ENCODE measurements at regions not wholly inside any gene's neighbourhood (a gene's known extent, or its start where the extent isn't known, plus 50 kb on each side); places are given as distances from the start of the nearest gene placed in this dataset.
"Not testable (repeated sequence)": the region's sequence is repeated elsewhere in the genome, so short reads cannot be mapped to it uniquely, and the experiment has no call there.

- H3K9me3 Mint-ChIP-seq; H3K4me3 Mint-ChIP-seq; H3K36me3 Mint-ChIP-seq; H3K27ac Mint-ChIP-seq; DNase-seq (ENCODE audit: low spot score in 2 of 2); H3K4me1 Mint-ChIP-seq: not testable (repeated sequence)
- ATAC-seq: peak; percentile 48
Measured at GRCh38 chr15:70364023-70364422, 266.3 kb upstream of the TLE3 start.

DNA sequence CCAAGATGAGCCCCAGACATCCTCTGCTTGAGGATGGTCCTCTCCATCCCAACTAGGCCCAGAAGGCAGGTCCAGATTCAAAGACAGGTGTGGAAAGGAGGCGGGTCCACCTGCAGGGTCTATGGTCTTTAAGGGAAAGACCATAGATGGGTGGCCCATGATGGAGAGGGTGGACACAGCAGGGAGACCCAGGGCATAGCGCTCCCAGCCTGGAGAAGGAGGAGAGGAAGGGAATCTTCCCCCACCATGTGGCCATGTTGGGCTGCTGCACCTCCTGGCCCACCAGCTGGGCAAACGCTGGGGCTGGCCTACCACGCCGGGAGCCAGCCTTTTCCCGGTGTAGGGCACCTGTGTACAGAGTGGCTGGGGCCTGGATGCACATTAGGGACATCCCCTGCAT is 265.2 kb upstream of the TLE3 start:
- ATAC-seq: no peak
- Mint-ChIP-seq H3K9me3 (no peaks in the 10 kb centered on the region), H3K27ac (no peak overlapping the region), H3K36me3 (no peaks in the 10 kb centered on the region), H3K4me1 (peaks cover 8% of the 10 kb centered on the region), H3K4me3 (no peak overlapping the region)
- DNase-seq (ENCODE audit: low spot score in 2 of 2): no peak

- Mint-ChIP-seq H3K4me3 (no peak overlapping the region), H3K27ac (no peak overlapping the region), H3K9me3 (no peaks in the 10 kb centered on the region), H3K4me1 (peaks cover 8% of the 10 kb centered on the region), H3K36me3 (no peaks in the 10 kb centered on the region)
- ATAC-seq (no peak), DNase-seq (ENCODE audit: low spot score in 2 of 2) (no peak)
Measured at GRCh38 chr15:70362350-70362749, 264.6 kb upstream of the TLE3 start.

DNA sequence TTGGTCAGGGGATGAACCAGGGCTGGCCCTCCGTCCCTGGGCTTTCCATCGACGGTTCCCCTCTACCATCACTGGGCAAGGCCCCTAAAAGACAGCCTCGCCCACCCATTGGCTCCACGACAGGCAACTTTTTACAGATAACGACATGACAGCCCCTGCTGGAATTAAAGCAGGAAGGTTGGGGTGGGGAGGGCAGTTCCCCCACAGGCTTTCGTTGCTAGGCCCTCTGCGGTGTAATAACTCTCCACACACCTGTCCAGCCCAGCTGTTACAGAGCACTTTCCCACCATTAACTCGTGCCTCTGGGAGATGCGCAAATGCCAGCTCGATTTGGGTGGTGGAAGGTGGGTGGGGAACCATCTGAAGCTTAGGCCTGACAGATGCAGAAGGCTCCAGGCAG is 264.2 kb upstream of the TLE3 start:
- DNase-seq (ENCODE audit: low spot score in 2 of 2): no peak
- no peaks in the 10 kb centered on the region for H3K9me3 Mint-ChIP-seq
- no peak overlapping the region for H3K4me3 Mint-ChIP-seq
- H3K27ac Mint-ChIP-seq: no peak overlapping the region
- ATAC-seq: no peak
- H3K4me1 Mint-ChIP-seq: peaks cover 8% of the 10 kb centered on the region
- no peaks in the 10 kb centered on the region for H3K36me3 Mint-ChIP-seq

DNA sequence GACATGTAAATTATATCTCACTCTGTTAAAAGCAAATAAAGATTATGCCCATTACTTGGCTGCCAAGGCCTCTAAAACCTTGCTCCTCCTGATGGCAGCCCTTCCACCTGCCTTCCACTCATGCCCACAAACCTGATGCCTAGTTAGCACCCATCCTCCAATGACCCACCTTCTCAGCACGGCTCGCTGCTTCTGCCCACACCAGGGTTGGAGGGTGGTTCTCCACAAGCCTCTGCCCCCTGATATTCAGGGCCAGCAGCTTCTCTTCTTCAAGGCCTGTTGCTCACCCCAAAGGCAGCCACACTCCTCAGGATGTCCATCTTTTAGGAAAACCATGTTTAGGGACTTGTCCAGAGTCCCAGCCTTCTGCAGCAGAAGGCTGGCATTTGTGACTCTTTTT is 263.4 kb upstream of the TLE3 start:
- DNase-seq (ENCODE audit: low spot score in 2 of 2): no peak
- ATAC-seq: no peak
- Mint-ChIP-seq H3K4me1 (peaks cover 8% of the 10 kb centered on the region), H3K9me3 (no peaks in the 10 kb centered on the region), H3K36me3 (no peaks in the 10 kb centered on the region), H3K27ac (peak overlapping the region; percentile 35), H3K4me3 (no peak overlapping the region)

DNA sequence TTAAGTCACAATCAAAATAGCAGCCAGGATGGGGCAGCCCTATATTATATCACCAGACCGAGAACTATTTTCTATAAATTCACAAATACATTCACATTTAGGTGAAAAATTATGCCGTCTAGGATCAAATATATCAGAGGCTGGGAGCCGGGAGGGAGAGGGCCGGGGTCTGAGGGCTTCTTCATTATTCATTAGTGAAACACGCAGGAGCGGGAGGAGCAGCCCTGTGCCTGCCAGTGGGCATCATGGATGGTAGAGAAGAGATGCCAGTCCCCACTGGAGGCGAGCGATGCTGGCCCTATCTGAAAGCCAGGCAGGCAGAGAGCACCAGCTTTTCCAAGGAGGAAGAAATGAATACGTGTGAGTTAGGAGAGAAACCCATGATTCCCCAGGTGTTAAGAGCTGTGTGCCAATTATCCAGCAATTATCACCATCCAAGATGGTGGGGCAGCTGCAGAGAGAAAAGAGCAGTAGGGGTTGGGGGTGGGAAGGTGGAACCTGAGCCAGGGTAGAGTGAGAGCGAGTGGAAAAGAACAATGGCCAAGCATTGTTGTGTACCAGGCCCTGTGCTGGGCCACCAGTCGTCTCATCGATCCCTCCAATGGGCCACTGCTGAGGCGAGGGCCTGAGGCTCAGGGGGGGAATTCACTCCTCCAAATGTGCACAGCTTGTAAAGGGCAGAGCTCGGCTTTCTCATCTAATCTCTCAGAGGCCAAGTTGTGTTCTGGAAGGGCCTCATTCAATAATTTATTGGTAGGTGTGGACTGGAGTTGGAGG is 261.3 kb upstream of the TLE3 start:
- Mint-ChIP-seq H3K9me3 (no peaks in the 10 kb centered on the region), H3K4me3 (no peak overlapping the region), H3K36me3 (no peaks in the 10 kb centered on the region), H3K27ac (no peak overlapping the region), H3K4me1 (peaks cover 4% of the 10 kb centered on the region)
- ATAC-seq (no peak), DNase-seq (ENCODE audit: low spot score in 2 of 2) (no peak)

DNA sequence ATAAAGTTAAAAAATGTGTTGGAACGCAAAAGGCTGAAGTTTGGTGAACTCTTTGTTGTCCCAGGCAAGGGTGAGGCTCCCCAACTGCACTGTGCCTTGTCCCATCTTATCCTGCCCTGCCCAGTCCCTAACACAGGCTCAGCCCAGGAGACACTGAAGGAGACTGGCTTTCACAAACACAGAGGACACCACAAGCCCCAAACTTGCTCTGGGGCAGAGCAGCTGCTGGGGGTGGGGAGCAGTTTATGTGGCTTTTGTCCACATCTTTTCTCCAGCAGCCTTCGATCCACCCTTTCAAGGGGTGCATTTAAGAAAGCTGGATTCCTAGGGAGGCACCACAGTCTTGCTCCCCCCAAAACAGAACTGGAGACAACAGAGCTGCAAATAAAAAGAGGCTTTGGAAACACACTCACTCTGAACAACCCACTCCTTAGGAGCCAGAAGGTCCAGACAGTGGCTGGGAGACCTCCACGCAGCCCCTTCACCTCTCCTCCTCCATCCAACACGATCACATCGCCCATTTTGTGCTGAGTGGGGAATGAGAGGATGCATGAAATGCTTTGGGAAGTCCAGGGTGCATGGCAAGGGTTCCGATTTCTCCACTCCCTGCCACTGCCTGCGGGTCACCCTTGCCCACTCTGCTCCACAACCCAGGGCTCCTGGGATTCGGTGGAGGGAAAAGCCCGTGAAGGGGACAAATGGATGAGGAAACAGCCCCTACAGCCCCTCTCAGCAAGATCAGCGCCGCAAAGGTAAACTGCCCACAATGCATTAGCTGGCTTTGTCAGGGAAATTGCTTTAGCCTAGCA is 260.5 kb upstream of the TLE3 start:
- Mint-ChIP-seq H3K9me3 (no peaks in the 10 kb centered on the region), H3K4me1 (no peaks in the 10 kb centered on the region), H3K36me3 (no peaks in the 10 kb centered on the region), H3K4me3 (no peak overlapping the region), H3K27ac (no peak overlapping the region)
- DNase-seq (ENCODE audit: low spot score in 2 of 2) (no peak), ATAC-seq (no peak)

- H3K9me3 Mint-ChIP-seq: no peaks in the 10 kb centered on the region
- no peak overlapping the region for H3K4me3 Mint-ChIP-seq
- DNase-seq (ENCODE audit: low spot score in 2 of 2) (no peak), ATAC-seq (no peak)
- no peaks in the 10 kb centered on the region for H3K36me3 Mint-ChIP-seq
- no peak overlapping the region for H3K27ac Mint-ChIP-seq
- H3K4me1 Mint-ChIP-seq: no peaks in the 10 kb centered on the region
Measured at GRCh38 chr15:70357453-70357852, 259.7 kb upstream of the TLE3 start.

DNA sequence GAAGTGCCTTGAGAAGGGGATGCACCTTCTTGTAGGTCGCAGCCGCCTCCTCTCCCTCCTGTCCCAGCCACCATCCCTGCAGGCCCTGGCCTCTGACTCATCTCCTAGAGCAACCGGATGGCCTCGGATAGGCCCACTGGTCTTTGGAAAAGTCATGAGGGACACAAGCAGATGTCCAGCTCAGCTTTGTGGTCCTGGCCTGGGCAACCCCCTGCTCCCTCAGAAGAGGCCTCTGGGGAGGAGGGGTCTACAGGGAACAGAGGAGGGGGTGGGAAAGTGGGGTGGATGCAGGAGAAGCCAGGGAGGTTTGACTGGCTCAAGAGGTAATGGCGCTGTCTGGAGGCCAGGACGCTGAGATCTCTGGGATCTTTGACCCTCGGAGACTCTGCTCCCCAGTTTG is 259.2 kb upstream of the TLE3 start:
- no peaks in the 10 kb centered on the region for H3K9me3 Mint-ChIP-seq
- no peaks in the 10 kb centered on the region for H3K4me1 Mint-ChIP-seq
- no peaks in the 10 kb centered on the region for H3K36me3 Mint-ChIP-seq
- ATAC-seq: no peak
- no peak overlapping the region for H3K4me3 Mint-ChIP-seq
- no peak for DNase-seq (ENCODE audit: low spot score in 2 of 2)
- no peak overlapping the region for H3K27ac Mint-ChIP-seq

- no peak for DNase-seq (ENCODE audit: low spot score in 2 of 2)
Measured at GRCh38 chr15:70356062-70356860, 258.5 kb upstream of the TLE3 start.

GRCh38 chr15:70355275-70355795 is 257.6 kb upstream of the TLE3 start:
- H3K36me3 Mint-ChIP-seq: no peaks in the 10 kb centered on the region
- no peaks in the 10 kb centered on the region for H3K9me3 Mint-ChIP-seq
- DNase-seq (ENCODE audit: low spot score in 2 of 2) (peak in 1 of 2 donors; percentile 39), ATAC-seq (no peak)
- H3K4me3 Mint-ChIP-seq: no peak overlapping the region
- H3K4me1 Mint-ChIP-seq: no peaks in the 10 kb centered on the region
- no peak overlapping the region for H3K27ac Mint-ChIP-seq

More at GRCh38 chr15:70356062-70356860, 258.5 kb upstream of the TLE3 start:
- Mint-ChIP-seq H3K36me3 (no peaks in the 10 kb centered on the region), H3K4me3 (no peak overlapping the region), H3K27ac (no peak overlapping the region), H3K4me1 (no peaks in the 10 kb centered on the region), H3K9me3 (no peaks in the 10 kb centered on the region)
- ATAC-seq: no peak

GRCh38 chr15:70354346-70354905 is 256.7 kb upstream of the TLE3 start:
- Mint-ChIP-seq H3K36me3 (no peaks in the 10 kb centered on the region), H3K9me3 (no peaks in the 10 kb centered on the region), H3K27ac (no peak overlapping the region), H3K4me1 (no peaks in the 10 kb centered on the region), H3K4me3 (no peak overlapping the region)
- ATAC-seq (no peak), DNase-seq (ENCODE audit: low spot score in 2 of 2) (peak in 1 of 2 donors; percentile 15)

DNA sequence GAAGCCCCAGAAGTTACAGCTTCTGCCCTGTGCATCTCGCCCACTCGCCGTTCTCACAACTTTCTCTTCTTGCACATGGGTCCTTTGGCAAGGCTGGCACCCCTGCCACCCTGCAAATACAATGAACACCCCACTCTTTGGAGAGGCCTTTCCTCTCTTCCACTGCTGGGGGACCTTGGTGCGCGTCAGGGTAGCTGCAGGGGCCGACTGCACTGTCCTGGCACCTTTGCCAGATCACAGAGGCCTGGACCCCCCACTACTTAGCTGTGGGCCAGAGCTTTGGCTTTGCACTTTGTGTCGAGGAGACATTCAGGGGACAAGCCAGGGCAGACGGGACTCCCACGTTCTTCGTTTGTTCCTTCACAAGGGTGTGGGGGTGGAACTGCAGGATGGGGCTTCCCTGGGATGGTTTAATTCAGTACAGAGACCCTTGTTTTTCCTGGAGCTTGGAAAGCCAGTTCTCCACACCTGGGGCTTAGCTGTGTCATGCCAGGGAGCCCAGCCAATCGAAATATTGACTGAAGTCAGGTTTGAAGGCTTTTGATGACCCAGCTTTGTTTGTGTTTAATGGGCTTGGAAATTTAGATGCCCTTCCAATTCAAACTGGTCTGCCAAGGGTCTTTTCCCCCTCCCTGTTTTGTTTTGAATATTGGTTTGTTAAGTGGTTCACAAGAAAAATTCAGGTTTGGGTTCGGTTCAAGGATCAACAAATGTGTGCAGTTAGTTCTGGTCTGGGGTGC is 256.1 kb upstream of the TLE3 start:
- ATAC-seq (no peak), DNase-seq (ENCODE audit: low spot score in 2 of 2) (peak in 1 of 2 donors; percentile 34)
- no peak overlapping the region for H3K27ac Mint-ChIP-seq
- H3K36me3 Mint-ChIP-seq: no peaks in the 10 kb centered on the region
- H3K4me1 Mint-ChIP-seq: no peaks in the 10 kb centered on the region
- no peak overlapping the region for H3K4me3 Mint-ChIP-seq
- no peaks in the 10 kb centered on the region for H3K9me3 Mint-ChIP-seq

DNA sequence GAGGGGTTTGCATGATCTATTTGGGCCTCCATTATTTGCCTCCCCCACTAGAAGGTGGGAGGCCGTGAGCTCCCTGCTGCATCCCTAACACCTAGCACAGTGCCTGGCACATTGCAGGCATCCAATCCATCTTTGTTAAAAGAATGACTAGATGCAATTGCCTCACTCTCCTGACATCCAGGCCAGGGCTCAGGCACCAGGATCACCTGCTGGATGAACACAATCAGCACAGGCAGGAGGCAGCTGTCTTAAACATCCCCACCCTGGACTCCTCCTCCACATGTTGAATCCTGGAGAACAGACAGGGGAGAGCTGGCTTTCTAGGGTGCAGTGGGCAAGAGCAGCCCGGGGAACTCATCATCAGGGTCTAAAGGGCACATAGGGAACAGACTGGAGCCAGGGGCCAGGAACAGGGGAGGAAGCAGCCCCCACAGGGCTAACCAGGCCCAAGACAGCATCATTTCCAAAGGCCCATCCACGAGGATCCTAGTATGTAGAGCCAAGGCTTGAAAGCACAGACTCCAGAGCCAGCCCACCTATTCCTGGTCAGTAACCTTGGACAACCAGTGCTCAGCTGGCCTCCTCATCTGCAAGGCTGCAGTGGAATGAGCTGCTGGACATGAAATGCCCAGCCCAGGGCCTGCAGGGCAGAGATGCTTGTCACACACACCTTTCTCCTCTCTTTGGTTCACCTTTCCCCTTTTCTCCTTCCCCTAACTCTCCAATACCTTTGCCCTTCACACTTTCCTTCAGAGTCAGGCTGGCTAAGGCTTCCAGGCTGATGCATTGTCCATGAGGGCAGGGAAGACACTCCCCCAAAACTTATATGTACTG is 254.4 kb upstream of the TLE3 start:
- Mint-ChIP-seq H3K36me3 (no peaks in the 10 kb centered on the region), H3K27ac (no peak overlapping the region), H3K4me3 (no peak overlapping the region), H3K9me3 (no peaks in the 10 kb centered on the region), H3K4me1 (no peaks in the 10 kb centered on the region)
- peak in 1 of 2 donors; percentile 25 for DNase-seq (ENCODE audit: low spot score in 2 of 2)
- no peak for ATAC-seq
